ENCODE measurements at regions not wholly inside any gene's neighbourhood (a gene's known extent, or its start where the extent isn't known, plus 50 kb on each side); places are given as distances from the start of the nearest gene placed in this dataset.
A peak's percentile ranks its signal among the peaks of the same experiment; 100 is the strongest.

DNA sequence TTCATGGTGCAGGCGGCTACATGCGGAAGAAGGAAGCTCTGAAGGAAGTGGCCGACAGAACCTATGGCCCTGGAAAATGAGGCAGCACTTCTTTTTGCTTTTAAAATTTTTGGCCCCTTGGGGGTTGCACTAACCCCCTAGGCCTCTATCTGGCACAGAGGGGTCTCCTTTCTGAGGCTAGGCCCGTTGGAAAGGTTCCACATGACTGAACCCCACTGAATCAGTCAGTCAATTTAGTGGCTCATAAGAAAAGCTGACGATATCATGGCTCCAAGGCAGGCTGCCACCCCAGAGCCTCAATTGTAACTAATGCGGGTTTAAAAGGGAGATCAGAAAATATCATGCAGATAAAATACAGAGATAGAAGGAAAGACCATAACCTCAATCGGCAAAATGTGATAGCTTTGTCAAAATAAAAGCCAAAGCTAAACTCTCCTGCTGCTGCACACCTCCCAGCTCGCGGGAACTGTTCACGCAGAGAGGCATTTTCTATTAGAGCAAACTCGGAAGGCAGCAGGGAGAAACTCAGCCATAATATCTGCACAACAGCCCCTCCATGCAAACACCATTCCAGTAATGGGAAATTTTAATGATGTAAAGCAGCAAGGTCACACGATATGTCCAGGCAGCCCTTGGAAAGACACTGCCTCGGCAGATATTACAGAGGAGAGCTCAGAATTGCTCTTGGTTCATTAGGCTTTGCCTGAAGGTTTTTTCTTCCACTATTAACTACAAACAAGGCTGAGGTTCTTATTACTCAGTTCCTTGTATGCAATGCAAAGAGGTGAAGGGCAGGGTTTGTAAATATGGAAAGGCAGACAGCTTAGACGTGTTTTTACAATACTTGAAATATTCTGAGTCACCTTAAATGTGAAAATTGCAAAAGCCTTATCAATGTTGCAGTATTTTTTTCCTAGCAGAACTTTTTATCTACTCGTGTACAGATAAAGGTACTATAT lies 200.4 kb upstream of the PMFBP1 start:
- TF ChIP-seq, protein P1, sequence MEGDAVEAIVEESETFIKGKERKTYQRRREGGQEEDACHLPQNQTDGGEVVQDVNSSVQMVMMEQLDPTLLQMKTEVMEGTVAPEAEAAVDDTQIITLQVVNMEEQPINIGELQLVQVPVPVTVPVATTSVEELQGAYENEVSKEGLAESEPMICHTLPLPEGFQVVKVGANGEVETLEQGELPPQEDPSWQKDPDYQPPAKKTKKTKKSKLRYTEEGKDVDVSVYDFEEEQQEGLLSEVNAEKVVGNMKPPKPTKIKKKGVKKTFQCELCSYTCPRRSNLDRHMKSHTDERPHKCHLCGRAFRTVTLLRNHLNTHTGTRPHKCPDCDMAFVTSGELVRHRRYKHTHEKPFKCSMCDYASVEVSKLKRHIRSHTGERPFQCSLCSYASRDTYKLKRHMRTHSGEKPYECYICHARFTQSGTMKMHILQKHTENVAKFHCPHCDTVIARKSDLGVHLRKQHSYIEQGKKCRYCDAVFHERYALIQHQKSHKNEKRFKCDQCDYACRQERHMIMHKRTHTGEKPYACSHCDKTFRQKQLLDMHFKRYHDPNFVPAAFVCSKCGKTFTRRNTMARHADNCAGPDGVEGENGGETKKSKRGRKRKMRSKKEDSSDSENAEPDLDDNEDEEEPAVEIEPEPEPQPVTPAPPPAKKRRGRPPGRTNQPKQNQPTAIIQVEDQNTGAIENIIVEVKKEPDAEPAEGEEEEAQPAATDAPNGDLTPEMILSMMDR (IDR thresholded peaks at IDR 0.05; ENCODE audit: low read depth, low read length): no peak
- H3K4me3 ChIP-seq (ENCODE audit: low read depth, low read length): no peak overlapping the region
- in situ Hi-C loops (cut with HindIII; ENCODE audit: low sequenced_read_pairs): no loop called here
- no peak for DNase-seq (ENCODE audit: low read depth, low spot score)

DNA sequence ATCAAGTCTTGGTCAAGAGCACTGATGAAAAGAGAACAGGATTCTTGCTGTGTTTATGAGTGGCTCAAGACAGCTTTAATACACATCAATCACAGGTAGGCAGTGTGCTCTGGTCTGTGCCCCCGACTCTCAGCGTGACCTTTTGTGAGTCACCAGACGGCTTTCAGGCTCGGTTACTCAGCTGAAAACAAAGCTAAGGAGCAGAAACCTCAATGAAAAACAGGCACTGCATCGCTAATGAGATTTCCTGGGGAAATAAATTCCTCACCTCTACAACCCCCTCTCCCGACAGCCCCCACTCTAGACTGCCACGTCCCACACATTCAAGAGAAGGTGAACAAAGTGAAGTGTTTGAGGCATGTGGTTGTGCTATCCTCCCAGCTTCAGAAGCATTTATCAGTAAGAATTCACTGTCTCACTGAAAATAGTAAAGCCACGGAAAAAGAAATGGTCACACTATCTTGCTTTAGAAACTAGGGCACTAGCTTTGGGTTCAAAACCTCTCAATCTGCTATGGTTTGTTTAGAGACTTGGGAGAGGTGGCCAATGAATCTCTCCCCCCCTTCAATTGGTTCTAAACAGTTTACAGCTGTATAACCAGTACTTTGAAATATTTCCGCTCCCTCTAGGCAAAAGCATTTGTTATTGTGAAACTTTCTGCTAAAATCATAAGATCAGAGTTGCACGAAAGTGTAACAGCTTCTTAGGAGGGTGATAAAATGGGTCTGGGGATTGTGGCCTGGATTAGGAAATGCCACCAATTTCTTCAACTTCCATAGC lies 199.5 kb upstream of the PMFBP1 start:
- TF ChIP-seq, protein P1 (IDR thresholded peaks at IDR 0.05; ENCODE audit: low read depth, low read length): no peak
- in situ Hi-C loops (cut with HindIII; ENCODE audit: low sequenced_read_pairs): no loop called here
- no peak overlapping the region for H3K4me3 ChIP-seq (ENCODE audit: low read depth, low read length)
- peak; percentile 53 for DNase-seq (ENCODE audit: low read depth, low spot score)

DNA sequence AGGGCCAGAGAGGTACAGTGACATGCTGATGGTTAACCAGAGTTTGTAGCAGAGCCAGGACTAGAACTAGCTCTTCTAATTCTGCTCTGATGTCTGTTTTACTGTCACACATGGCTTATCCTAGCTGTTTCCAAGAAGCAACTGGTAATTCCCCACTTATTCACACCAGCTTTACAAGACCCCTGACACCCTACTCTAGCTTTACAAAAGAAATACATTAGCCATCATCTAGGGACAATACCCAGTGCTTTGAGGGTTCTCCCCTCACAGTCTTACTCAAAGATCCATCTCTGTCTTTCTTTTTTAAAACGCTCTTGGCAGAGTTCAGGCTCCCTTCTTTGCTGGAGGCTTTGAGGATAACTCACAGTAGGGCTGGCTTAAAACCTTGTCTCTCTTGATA lies 197.3 kb upstream of the PMFBP1 start:
- DNase-seq (ENCODE audit: low read depth, low spot score): no peak
- TF ChIP-seq, protein P1 (IDR thresholded peaks at IDR 0.05; ENCODE audit: low read depth, low read length): no peak
- no peak overlapping the region for H3K4me3 ChIP-seq (ENCODE audit: low read depth, low read length)
- in situ Hi-C loops (cut with HindIII; ENCODE audit: low sequenced_read_pairs): no loop called here

DNA sequence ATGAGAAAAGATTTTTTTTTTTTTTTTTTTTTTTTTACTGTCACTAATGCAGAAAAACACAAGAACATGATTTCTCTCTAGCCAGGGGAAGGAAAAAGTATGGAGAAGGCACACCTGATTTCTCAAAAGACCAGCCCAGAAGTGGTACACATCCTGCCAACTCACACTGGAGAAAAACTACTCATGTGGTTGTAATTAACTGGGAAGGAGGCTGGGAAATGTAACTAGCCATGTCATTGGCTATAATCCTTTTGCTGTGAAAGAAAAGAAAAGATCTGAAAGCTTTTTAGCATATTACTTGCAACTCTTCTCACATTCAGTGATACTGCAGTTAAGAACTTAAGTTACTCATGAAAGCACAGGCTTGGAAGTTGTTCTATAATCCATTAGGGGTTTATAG lies 195.9 kb upstream of the PMFBP1 start:
- no peak for DNase-seq (ENCODE audit: low read depth, low spot score)
- in situ Hi-C loops (cut with HindIII; ENCODE audit: low sequenced_read_pairs): no loop called here

DNA sequence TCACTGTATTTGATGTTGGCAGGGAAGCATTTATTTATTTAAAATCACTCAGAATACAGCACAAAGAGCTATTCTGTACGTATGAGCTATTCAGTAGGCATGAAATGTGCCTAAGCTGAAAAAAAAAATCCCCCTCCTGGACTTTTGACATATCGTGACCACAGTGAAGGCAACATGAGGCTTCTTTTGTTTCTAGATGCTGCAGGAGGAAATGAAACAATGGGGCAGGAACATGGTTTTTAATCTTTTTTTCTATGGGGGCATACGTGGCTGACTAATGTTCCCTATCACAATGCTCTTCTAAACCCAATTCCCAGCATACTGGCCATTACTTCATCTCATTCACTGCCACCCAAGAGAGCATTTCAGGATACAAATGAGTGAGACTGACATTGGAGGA lies 191.0 kb upstream of the PMFBP1 start:
- in situ Hi-C loops (cut with HindIII; ENCODE audit: low sequenced_read_pairs): no loop called here
- DNase-seq (ENCODE audit: low read depth, low spot score): peak; percentile 16
- H3K4me3 ChIP-seq (ENCODE audit: low read depth, low read length): no peak overlapping the region
- TF ChIP-seq, protein P1 (IDR thresholded peaks at IDR 0.05; ENCODE audit: low read depth, low read length): no peak

More for the DNA sequence above, 195.9 kb upstream of the PMFBP1 start:
- H3K4me3 ChIP-seq (ENCODE audit: low read depth, low read length): no peak overlapping the region
- TF ChIP-seq, protein P1 (IDR thresholded peaks at IDR 0.05; ENCODE audit: low read depth, low read length): no peak

DNA sequence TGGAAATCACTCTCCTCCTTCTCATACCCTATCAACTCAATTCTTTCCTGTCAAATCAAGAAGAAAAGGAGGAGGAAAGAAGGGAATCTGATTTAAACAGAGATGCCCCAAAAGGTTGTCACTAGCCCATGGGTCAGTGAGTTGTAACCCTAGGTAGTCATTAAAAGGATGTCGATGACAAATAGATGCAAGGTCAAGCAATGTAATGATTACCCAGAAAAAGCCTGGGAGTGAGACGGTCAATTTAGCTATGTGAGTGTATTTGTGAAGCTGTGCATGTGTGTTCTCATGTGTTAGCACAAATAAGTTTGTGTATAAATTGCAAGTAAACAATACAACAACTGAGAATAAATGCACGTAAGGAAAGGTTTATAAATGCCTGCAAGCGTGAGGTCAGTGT lies 190.5 kb upstream of the PMFBP1 start:
- no peak for DNase-seq (ENCODE audit: low read depth, low spot score)
- H3K4me3 ChIP-seq (ENCODE audit: low read depth, low read length): no peak overlapping the region
- TF ChIP-seq, protein P1 (IDR thresholded peaks at IDR 0.05; ENCODE audit: low read depth, low read length): no peak
- in situ Hi-C loops (cut with HindIII; ENCODE audit: low sequenced_read_pairs): no loop called here

All from astrocyte of the spinal cord (primary cell).